K562 (cell line): ENCODE measurements at regions not wholly inside any gene's neighbourhood (a gene's known extent, or its start where the extent isn't known, plus 50 kb on each side); places are given as distances from the start of the nearest gene placed in this dataset.

Source experiments
- ATAC-seq: fragments of 200-7000 bp; cut with Tn5 transposase; 3 replicates; pipeline ENCODE4 v1.9.1; 2020; ENCODE audit warnings: moderate library complexity
- BruUV-seq: library from RNA; stranded (reverse); fragments of 400-500 nt; replicated peaks from 2 replicates; lab custom pipeline; 2021; lab: Mats Ljungman, UMichigan
- CTCF ChIA-PET: fragments of 300-600 bp; formaldehyde crosslinking; extraction: SDS; loops from one replicate; lab custom pipeline; 2021; ENCODE audit warnings: low intra/inter-chr PET ratio; lab: Yijun Ruan, JAX
- POLR2A ChIA-PET: fragments of 300-600, 350-650 bp; sonication (Branson Sonifier 250); formaldehyde crosslinking; extraction: SDS; loops from one replicate; lab custom pipeline; 2021; ENCODE audit warnings: antibody characterized with exemption, inconsistent platforms; lab: Yijun Ruan, JAX
- DNase-seq, 4 experiments: peaks; one replicate each; pipeline versions ENCODE4 v3.0.0 to v3.0.0-alpha.2; 2011 to 2018; ENCODE audit warnings: low spot score in 3 of 4, mixed read lengths in 3 of 4; ENCODE audit errors: extremely low read depth in 1 of 4
- FAIRE-seq: peaks from 2 replicates; lab custom pipeline; 2011; peaks lifted over from hg19 to GRCh38; lab: Jason Lieb, UNC
- H2AFZ ChIP-seq: 2 replicates; pipeline ENCODE4 v1.6.0; 2011; ENCODE audit warnings: low read depth, low read length, control low read depth, inconsistent platforms
- H3K27ac ChIP-seq: fragments of 200-600 bp; 3 replicates; pipeline ENCODE4 v1.8.0; 2011; ENCODE audit warnings: low read depth, mild to moderate bottlenecking, control low read depth, inconsistent platforms, low read length, moderate library complexity, mixed read lengths; ENCODE audit errors: extremely low read depth
- H3K27me3 ChIP-seq, 2 experiments: fragments of 300-600 bp in 1 of 2; 2 replicates in 1 of 2; 3 replicates in 1 of 2; pipeline versions ENCODE4 v1.6.0 to v1.8.0; 2011; ENCODE audit warnings: inconsistent platforms in 2 of 2, low read length in 2 of 2, mild to moderate bottlenecking in 1 of 2, mixed read lengths in 1 of 2, moderate library complexity in 1 of 2; ENCODE audit not compliant: control insufficient read depth in 2 of 2, insufficient read depth in 2 of 2
- H3K36me3 ChIP-seq: fragments of 300-600 bp; 3 replicates; pipeline ENCODE4 v1.8.0; 2011; ENCODE audit warnings: mild to moderate bottlenecking, low read length, inconsistent platforms; ENCODE audit not compliant: control insufficient read depth, insufficient read depth
- H3K4me1 ChIP-seq, 2 experiments: fragments of 200-600 bp in 1 of 2; replicated peaks in 1 of 2; 2 replicates in 1 of 2; 3 replicates in 1 of 2; pipeline versions ENCODE4 v1.5.1 to v1.8.0; 2011; ENCODE audit warnings: inconsistent platforms in 2 of 2, low read length in 2 of 2, mild to moderate bottlenecking in 1 of 2, mixed read lengths in 1 of 2, moderate library complexity in 1 of 2; ENCODE audit not compliant: control insufficient read depth in 2 of 2, insufficient read depth in 2 of 2
- H3K4me2 ChIP-seq: 2 replicates; pipeline ENCODE4 v1.6.1; 2011; ENCODE audit warnings: low read length, control low read depth, inconsistent platforms, mixed read lengths; ENCODE audit not compliant: insufficient read depth
- H3K4me3 ChIP-seq: fragments of 200-600 bp; sonication (generic), shearing (Covaris generic); 2 replicates; pipeline ENCODE4 v1.5.1; 2016; ENCODE audit warnings: control low read depth, inconsistent platforms
- H3K79me2 ChIP-seq: fragments of 200-600 bp; 3 replicates; pipeline ENCODE4 v1.8.0; 2011; ENCODE audit warnings: low read length, inconsistent platforms; ENCODE audit not compliant: control insufficient read depth, insufficient read depth
- H3K9ac ChIP-seq, 2 experiments: 2 replicates each; pipeline versions ENCODE4 v1.6.0 to v1.6.1; 2011; ENCODE audit warnings: low read depth in 2 of 2, low read length in 2 of 2, control low read depth in 1 of 2, inconsistent platforms in 1 of 2, mild to moderate bottlenecking in 1 of 2, mixed read lengths in 1 of 2; ENCODE audit not compliant: insufficient read depth in 1 of 2
- H3K9me1 ChIP-seq: one replicate; pipeline ENCODE4 v1.6.0; 2011; ENCODE audit warnings: inconsistent platforms, mild to moderate bottlenecking, low read length, moderate library complexity; ENCODE audit not compliant: control insufficient read depth, insufficient read depth
- H3K9me3 ChIP-seq: replicated peaks from 2 replicates; pipeline ENCODE4 v1.5.1; 2011; ENCODE audit warnings: low read depth, low read length, inconsistent platforms; ENCODE audit not compliant: control insufficient read depth, insufficient read depth
- H4K20me1 ChIP-seq: replicated peaks from 2 replicates; pipeline ENCODE4 v1.6.1; 2011; ENCODE audit warnings: low read length, inconsistent platforms, mixed read lengths; ENCODE audit not compliant: control insufficient read depth, insufficient read depth
- ATF7 ChIP-seq: fragments of 450-650 bp; IDR thresholded peaks from 2 replicates; pipeline ENCODE4 v1.7.1; 2014; ENCODE audit warnings: mild to moderate bottlenecking, moderate library complexity
- CBX1 ChIP-seq: sonication (generic); IDR thresholded peaks from 2 replicates; pipeline ENCODE4 v1.6.1; 2016; ENCODE audit warnings: antibody characterized with exemption, low read depth, mild to moderate bottlenecking
- DIDO1 ChIP-seq: fragments of 450-650 bp; IDR thresholded peaks from 2 replicates; pipeline ENCODE4 v1.6.1; 2016; ENCODE audit warnings: low read depth, missing biosample characterization, missing genetic modification characterization
- FOXJ2 ChIP-seq: fragments of 200-800 bp; sonication (Bioruptor generic); IDR thresholded peaks from 2 replicates; pipeline ENCODE4 v1.6.1; 2016; ENCODE audit warnings: missing genetic modification characterization, missing compliant biosample characterization
- GATAD2A ChIP-seq: fragments of 450-650 bp; IDR thresholded peaks from 2 replicates; pipeline ENCODE4 v1.6.1; 2017
- PRPF4 ChIP-seq: fragments of 200-400 bp; formaldehyde crosslinking; IDR thresholded peaks from one replicate; pipeline ENCODE4 v1.6.1; 2017; ENCODE audit warnings: low read length, low read depth, mild to moderate bottlenecking; ENCODE audit not compliant: insufficient read depth, poor library complexity, severe bottlenecking
- SRSF1 ChIP-seq: fragments of 200-400 bp; formaldehyde crosslinking; IDR thresholded peaks from 2 replicates; pipeline ENCODE4 v1.6.1; 2017; ENCODE audit warnings: mild to moderate bottlenecking, low read depth, low read length, moderate library complexity
- ZNF121 ChIP-seq: sonication (generic); formaldehyde crosslinking; conservative IDR thresholded peaks from 2 replicates; pipeline ENCODE4 v1.8.0; 2022; ENCODE audit warnings: missing genetic modification reagents
- ZNF146 ChIP-seq: IDR thresholded peaks from one replicate; pipeline ENCODE4 v1.6.1; 2018; ENCODE audit warnings: missing compliant biosample characterization; ENCODE audit not compliant: unreplicated experiment
- ZNF217 ChIP-seq: sonication (generic); formaldehyde crosslinking; IDR thresholded peaks from 2 replicates; pipeline ENCODE4 v1.8.0; 2022; ENCODE audit warnings: mild to moderate bottlenecking, missing genetic modification reagents
- ZNF253 ChIP-seq: fragments of 250-450 bp; sonication (Bioruptor Pico); conservative IDR thresholded peaks from 2 replicates; pipeline ENCODE4 v1.6.1; 2021; ENCODE audit warnings: mild to moderate bottlenecking
- ZSCAN29 ChIP-seq: fragments of 450-650 bp; IDR thresholded peaks from 2 replicates; pipeline ENCODE4 v1.6.1; 2017
- WGBS: fragments of 100-300 bp; shearing (Covaris generic); methylation state at CpG from one replicate; pipeline ENCODE4 v1.1.6; 2016; ENCODE audit warnings: low coverage, mixed read lengths; ENCODE audit not compliant: insufficient coverage; ENCODE audit errors: missing lambda C conversion rate; 5-methylcytosine and 5-hydroxymethylcytosine counted together
- in situ Hi-C: fragments of 300-500 bp; cut with MboI; formaldehyde crosslinking; loops from 4 replicates; pipeline ENCODE4 v1.15.0; 2018; ENCODE audit warnings: inconsistent platforms, mixed read lengths
- intact Hi-C: fragments of 100-400 bp; cut with micrococcal nuclease; formaldehyde crosslinking; loops from 2 replicates; pipeline ENCODE4 v1.14.2; 2022
- TF ChIP-seq, protein P1 (sequence below): fragments of 450-650 bp; formaldehyde crosslinking; IDR thresholded peaks from 2 replicates; pipeline ENCODE4 v1.4.0; 2022; ENCODE audit warnings: mild to moderate bottlenecking, moderate library complexity
- TF ChIP-seq, protein P2 (sequence below): fragments of 450-650 bp; IDR thresholded peaks from 2 replicates; pipeline ENCODE4 v1.6.1; 2016; ENCODE audit warnings: mild to moderate bottlenecking

DNA sequence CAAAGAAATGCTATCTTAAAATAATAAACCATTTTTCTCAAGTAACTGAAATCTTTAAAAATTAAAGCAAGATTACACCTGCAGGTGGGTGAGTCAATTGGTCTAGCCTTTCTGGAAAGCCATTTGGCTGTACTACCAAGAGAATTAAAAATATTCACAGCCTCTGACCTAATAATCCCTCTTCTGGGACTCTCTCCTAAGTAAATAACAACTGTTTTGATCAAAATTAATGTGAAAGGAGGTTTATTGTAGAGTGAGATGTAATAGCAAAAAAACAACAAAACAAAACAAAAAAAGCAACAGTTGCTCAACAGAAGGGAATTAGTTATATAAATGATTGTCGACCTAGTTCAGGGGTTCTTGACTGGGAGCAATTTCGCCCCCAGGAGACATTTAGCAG is 89.0 kb downstream of the GEMIN8 start:
- H3K4me1 ChIP-seq, result peaks cover 0 to 9% of the 10 kb centered on the region in 2 experiments; a peak in 1 of 5 replicates
- no peak overlapping the region for H3K4me2 ChIP-seq
- WGBS, result 0% methylated on average over 2 of the region's 2 CpGs
- H3K79me2 ChIP-seq, result no peaks in the 10 kb centered on the region
- in situ Hi-C loops (no loop called here), intact Hi-C loops (no loop called here)
- H3K9me1 ChIP-seq, result no peaks in the 10 kb centered on the region
- FAIRE-seq (no peak), DNase-seq (no peak), ATAC-seq (no peak)
- peaks cover 8 to 17% of the 10 kb centered on the region in 2 experiments; a peak in 3 of 5 replicates for H3K27me3 ChIP-seq
- no peak overlapping the region for H3K4me3 ChIP-seq
- ChIA-PET CTCF (no interaction called here), POLR2A (no interaction called here)
- H3K9me3 ChIP-seq, result no peaks in the 10 kb centered on the region
- no peak overlapping the region for H2AFZ ChIP-seq
- H3K9ac ChIP-seq, result no peak overlapping the region
- no TSS peak for BruUV-seq
- no peaks in the 10 kb centered on the region for H4K20me1 ChIP-seq
- H3K27ac ChIP-seq, result no peak overlapping the region
- no peaks in the 10 kb centered on the region for H3K36me3 ChIP-seq
- no peak for TF ChIP-seq GATAD2A
- TF ChIP-seq ZNF146 (CRISPR knock-in tag), result no peak
- no peak for TF ChIP-seq DIDO1 (tag)
- TF ChIP-seq, all 486 proteins: peak for 0

DNA sequence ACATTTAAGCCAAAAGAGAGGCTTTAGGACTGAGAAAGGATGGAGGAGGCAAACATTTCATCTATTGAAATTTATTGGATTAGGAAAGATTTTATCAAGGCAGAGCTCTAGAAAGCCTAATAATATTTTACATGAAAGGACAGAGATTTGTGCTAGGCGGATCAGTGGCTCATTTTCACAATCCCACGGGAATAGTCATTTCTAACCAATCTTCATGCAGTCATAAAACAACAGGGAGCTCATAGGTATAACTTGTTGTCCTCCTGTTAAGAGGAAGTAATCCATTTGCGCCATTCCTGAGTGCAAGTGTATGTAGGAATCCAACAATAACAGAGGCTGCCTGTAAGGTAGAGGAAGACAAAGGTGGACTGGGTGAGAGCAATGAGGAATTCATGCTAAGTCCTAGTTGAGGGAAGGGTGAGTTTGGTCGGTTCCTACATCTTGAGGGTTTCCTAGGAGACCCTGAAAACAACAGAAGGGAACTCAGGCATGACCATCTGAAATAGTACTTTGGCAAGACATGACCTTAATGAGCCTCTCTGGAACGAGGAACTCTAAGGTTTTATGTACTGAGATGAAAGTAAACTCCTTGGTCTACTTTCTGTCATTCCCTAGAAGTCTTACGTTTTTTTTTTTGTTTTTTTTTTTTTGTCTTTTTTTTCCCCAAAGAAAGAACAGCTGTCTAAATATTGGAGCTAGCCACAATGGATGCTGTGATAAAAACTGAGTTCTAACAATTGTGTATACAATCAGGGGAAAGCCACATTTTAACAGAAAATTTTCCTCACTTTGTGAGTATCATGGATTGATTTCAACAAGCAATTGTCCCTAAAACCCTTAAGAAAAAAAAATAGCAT is 89.7 kb downstream of the GEMIN8 start:
- no peaks in the 10 kb centered on the region for H3K9me1 ChIP-seq
- in situ Hi-C loops (no loop called here), intact Hi-C loops (no loop called here)
- H3K9me3 ChIP-seq, result no peaks in the 10 kb centered on the region
- DNase-seq (no peak), FAIRE-seq (no peak), ATAC-seq (no peak)
- H3K36me3 ChIP-seq, result no peaks in the 10 kb centered on the region
- ChIA-PET POLR2A (no interaction called here), CTCF (no interaction called here)
- H3K4me2 ChIP-seq, result no peak overlapping the region
- no peak overlapping the region for H3K9ac ChIP-seq
- 3% methylated on average over 5 of the region's 6 CpGs for WGBS
- H3K27ac ChIP-seq, result no peak overlapping the region
- no TSS peak for BruUV-seq
- H4K20me1 ChIP-seq, result no peaks in the 10 kb centered on the region
- H3K27me3 ChIP-seq, result peaks cover 8 to 17% of the 10 kb centered on the region in 2 experiments; a peak in 3 of 5 replicates
- no peak overlapping the region for H3K4me3 ChIP-seq
- no peak overlapping the region for H2AFZ ChIP-seq
- peaks cover 0 to 9% of the 10 kb centered on the region in 2 experiments; a peak in 1 of 5 replicates for H3K4me1 ChIP-seq
- H3K79me2 ChIP-seq, result no peaks in the 10 kb centered on the region
- TF ChIP-seq, protein P1, sequence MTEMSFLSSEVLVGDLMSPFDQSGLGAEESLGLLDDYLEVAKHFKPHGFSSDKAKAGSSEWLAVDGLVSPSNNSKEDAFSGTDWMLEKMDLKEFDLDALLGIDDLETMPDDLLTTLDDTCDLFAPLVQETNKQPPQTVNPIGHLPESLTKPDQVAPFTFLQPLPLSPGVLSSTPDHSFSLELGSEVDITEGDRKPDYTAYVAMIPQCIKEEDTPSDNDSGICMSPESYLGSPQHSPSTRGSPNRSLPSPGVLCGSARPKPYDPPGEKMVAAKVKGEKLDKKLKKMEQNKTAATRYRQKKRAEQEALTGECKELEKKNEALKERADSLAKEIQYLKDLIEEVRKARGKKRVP (CRISPR knock-in tag), result no peak
- TF ChIP-seq ATF7 (no peak), SRSF1 (no peak), ZNF253 (no peak), ZNF217 (CRISPR knock-in tag) (no peak), FOXJ2 (tag) (no peak), ZNF121 (no peak), ZSCAN29 (no peak), CBX1 (no peak), PRPF4 (no peak)
- TF ChIP-seq, protein P2, sequence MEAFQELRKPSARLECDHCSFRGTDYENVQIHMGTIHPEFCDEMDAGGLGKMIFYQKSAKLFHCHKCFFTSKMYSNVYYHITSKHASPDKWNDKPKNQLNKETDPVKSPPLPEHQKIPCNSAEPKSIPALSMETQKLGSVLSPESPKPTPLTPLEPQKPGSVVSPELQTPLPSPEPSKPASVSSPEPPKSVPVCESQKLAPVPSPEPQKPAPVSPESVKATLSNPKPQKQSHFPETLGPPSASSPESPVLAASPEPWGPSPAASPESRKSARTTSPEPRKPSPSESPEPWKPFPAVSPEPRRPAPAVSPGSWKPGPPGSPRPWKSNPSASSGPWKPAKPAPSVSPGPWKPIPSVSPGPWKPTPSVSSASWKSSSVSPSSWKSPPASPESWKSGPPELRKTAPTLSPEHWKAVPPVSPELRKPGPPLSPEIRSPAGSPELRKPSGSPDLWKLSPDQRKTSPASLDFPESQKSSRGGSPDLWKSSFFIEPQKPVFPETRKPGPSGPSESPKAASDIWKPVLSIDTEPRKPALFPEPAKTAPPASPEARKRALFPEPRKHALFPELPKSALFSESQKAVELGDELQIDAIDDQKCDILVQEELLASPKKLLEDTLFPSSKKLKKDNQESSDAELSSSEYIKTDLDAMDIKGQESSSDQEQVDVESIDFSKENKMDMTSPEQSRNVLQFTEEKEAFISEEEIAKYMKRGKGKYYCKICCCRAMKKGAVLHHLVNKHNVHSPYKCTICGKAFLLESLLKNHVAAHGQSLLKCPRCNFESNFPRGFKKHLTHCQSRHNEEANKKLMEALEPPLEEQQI, result no peak
